Lower leg skin (tissue), 4 donors: ENCODE measurements at regions not wholly inside any gene's neighbourhood (a gene's known extent, or its start where the extent isn't known, plus 50 kb on each side); places are given as distances from the start of the nearest gene placed in this dataset.

Experiments
- DNase-seq, 2 donors: peaks; one replicate each; pipeline ENCODE4 v3.0.0-alpha.2; 2019; ENCODE audit warnings: low spot score in 2 of 2
- H3K4me3 ChIP-seq: fragments of 200-600 bp; sonication (generic); 2 replicates; pipeline ENCODE4 v1.5.1; 2017; ENCODE audit warnings: mild to moderate bottlenecking, low read depth; ENCODE audit not compliant: poor library complexity, severe bottlenecking
- POLR2A ChIP-seq, 2 donors: fragments of 450-650 bp; IDR thresholded peaks; one replicate each; pipeline ENCODE4 v1.6.1; 2016 to 2017; ENCODE audit warnings: antibody characterized with exemption in 2 of 2, mild to moderate bottlenecking in 1 of 2, moderate library complexity in 1 of 2
- WGBS, 2 donors: methylation state at CpG; one replicate each; pipeline ENCODE4 v1.1.5; 2018; 5-methylcytosine and 5-hydroxymethylcytosine counted together
- intact Hi-C: fragments of 100-400 bp; cut with DNase I; formaldehyde crosslinking; loops from one replicate; pipeline ENCODE4 v1.15.0; 2023; ENCODE audit warnings: low total_unique reads
- TF ChIP-seq, protein P1 (sequence below), 3 donors: fragments of 450-650 bp; IDR thresholded peaks; one replicate each; pipeline ENCODE4 v1.5.1; 2016; ENCODE audit warnings: antibody characterized with exemption in 3 of 3, mild to moderate bottlenecking in 3 of 3, moderate library complexity in 2 of 3

DNA sequence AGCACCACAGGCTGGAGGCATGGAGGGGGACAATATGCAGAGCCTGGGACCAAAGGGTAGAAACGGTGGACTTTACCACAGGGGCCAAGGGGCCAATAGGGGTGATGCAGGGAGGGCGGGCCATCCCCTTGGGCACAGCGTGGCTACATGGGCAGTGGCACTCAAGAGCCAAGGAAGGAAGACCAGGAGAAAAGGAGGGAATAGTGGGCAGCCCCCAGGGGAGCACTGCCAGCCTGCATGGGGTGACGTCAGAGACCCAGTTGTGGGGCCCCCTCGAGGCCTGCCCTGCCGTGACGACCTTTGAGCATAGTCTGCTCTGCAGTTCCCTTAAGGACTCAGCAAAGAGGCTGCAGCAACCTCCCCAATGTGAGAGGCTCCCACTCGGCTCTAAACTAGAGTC lies 95.5 kb upstream of the TMPRSS2 start:
- 67 to 73% methylated on average over 8 of the region's 8 CpGs for WGBS, 2 donors
- intact Hi-C loops: no loop called here
- no peak overlapping the region for H3K4me3 ChIP-seq
- DNase-seq: peak in 1 of 2 donors; percentile 81
- TF ChIP-seq, protein P1, sequence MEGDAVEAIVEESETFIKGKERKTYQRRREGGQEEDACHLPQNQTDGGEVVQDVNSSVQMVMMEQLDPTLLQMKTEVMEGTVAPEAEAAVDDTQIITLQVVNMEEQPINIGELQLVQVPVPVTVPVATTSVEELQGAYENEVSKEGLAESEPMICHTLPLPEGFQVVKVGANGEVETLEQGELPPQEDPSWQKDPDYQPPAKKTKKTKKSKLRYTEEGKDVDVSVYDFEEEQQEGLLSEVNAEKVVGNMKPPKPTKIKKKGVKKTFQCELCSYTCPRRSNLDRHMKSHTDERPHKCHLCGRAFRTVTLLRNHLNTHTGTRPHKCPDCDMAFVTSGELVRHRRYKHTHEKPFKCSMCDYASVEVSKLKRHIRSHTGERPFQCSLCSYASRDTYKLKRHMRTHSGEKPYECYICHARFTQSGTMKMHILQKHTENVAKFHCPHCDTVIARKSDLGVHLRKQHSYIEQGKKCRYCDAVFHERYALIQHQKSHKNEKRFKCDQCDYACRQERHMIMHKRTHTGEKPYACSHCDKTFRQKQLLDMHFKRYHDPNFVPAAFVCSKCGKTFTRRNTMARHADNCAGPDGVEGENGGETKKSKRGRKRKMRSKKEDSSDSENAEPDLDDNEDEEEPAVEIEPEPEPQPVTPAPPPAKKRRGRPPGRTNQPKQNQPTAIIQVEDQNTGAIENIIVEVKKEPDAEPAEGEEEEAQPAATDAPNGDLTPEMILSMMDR (IDR thresholded peaks at IDR 0.05): no peak
- no peak for TF ChIP-seq POLR2A (IDR thresholded peaks at IDR 0.05)

DNA sequence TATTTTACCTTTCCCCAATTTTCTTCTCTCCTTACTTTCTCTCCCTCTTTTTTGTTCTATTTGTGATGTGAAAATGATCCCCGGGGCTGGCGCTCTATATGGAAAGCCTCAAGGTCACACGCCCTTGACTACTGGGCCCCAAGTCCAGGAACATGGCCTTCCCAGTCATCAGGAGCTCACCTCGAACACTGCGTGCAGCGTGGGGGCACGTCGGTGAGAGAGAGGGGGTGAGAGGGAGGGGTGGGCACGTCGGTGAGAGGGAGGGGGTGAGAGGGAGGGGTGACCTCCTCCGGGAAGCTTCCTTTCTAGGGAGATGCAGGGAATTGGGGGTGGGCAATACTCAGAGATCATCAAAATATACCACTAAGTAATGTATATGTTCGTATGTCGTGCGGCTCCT lies 94.6 kb upstream of the TMPRSS2 start:
- WGBS, 2 donors: 70 to 78% methylated on average over 14 of the region's 14 CpGs
- no peak overlapping the region for H3K4me3 ChIP-seq
- TF ChIP-seq POLR2A (IDR thresholded peaks at IDR 0.05): no peak
- TF ChIP-seq, protein P1 (IDR thresholded peaks at IDR 0.05): no peak
- DNase-seq: peak in 1 of 2 donors; percentile 70
- intact Hi-C loops: no loop called here

DNA sequence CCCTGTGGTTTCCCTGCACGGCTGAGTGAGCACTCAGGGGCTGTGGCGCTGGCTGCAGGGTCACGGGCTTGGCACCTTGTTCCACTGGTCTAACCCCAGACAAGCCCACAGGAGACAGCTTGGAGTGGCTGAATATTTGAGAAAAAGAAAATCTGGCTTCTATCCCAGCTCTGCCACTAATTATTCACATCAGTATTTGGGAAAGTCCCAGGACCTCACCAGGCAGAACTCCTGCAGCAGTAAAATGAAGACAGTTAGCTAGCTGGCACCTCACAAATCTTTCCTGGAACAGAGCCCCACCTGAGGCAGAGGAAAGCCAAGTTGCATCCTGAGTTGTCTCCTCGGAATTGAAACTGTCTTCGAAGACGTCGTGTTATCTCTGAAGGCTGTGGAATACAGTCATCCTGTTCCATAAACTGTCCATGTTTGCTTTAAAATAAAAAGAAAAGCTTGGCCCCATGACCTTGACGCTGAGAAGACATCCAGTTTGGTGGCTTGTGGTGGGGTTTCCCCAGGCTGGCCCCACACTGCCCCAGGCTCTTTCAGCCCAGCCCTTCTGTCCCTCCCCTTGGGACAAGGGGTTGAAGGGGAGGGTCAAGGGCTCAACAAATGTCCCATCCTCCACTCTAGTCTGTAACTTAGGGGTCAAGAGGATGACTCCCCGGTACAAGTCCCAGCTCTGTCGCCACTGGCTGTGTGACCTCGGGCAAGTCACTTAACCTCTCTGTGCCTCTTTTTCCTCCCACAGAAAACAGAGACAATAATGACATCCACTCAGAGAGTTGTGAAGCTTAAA lies 93.8 kb upstream of the TMPRSS2 start:
- 24 to 31% methylated on average over 11 of the region's 11 CpGs for WGBS, 2 donors
- DNase-seq: peak in 1 of 2 donors; percentile 46
- H3K4me3 ChIP-seq: no peak overlapping the region
- intact Hi-C loops: no loop called here
- no peak for TF ChIP-seq POLR2A (IDR thresholded peaks at IDR 0.05)
- TF ChIP-seq, protein P1 (IDR thresholded peaks at IDR 0.05): no peak

DNA sequence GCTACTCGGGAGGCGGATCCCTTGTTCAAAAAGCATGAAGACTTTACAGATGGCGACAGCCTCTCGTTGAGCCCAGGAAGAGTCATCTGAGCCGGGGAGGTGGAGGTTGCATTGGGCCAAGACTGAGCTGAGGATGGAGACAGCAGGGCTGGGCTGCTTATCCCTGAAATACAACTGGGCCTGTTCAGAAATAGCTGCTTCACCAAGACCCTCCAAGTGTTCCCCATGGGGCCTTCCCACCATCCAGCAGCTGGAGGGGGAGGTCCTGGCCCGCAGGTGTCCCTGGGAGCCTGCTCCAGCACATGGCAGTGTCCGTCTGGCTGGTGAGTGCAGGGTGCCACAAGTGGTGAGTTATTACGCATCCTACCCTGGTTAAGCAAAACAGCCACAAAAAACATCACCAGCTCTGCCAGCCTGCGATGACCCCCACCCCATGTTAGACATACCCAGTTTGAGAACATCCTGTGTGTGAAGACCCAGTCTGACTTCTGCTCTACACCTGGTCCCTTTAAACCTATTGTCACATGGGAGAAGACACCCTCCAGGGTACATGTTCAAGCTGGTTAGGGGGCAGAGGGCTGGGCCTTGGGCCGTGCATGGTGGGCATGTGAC lies 93.1 kb upstream of the TMPRSS2 start:
- DNase-seq: peak in 1 of 2 donors; percentile 78
- 79 to 81% methylated on average over 6 to 10 of the region's 10 CpGs for WGBS, 2 donors
- intact Hi-C loops: no loop called here
- no peak for TF ChIP-seq POLR2A (IDR thresholded peaks at IDR 0.05)
- TF ChIP-seq, protein P1 (IDR thresholded peaks at IDR 0.05): no peak
- H3K4me3 ChIP-seq: no peak overlapping the region

DNA sequence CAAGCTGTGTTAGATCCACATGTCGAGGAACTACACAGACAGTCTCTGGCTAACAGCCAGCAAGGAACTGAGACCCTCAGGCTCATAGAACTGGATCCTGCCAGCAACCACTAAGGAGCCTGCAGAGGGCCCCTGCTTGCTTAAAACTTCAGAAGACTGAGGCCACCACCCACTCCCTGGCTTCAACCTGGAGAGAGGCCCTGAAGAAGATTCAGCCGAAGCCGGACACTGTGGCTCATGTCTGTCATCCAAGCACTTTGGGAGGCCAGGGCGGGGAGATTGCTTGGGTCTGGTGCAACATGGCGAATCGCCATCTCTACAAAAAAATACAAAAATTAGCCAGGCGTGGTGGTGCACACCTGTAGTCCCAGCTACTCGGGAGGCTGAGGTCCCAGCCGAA lies 92.6 kb upstream of the TMPRSS2 start:
- 96 to 97% methylated on average over 9 of the region's 9 CpGs for WGBS, 2 donors
- H3K4me3 ChIP-seq: no peak overlapping the region
- no peak for DNase-seq
- no peak for TF ChIP-seq POLR2A (IDR thresholded peaks at IDR 0.05)
- TF ChIP-seq, protein P1 (IDR thresholded peaks at IDR 0.05): no peak
- intact Hi-C loops: no loop called here
